Progenitor cell of endocrine pancreas (in vitro differentiated cells): ENCODE measurements at regions not wholly inside any gene's neighbourhood (a gene's known extent, or its start where the extent isn't known, plus 50 kb on each side); places are given as distances from the start of the nearest gene placed in this dataset.

ENCODE experiments used
- DNase-seq: peaks from one replicate; pipeline ENCODE4 v3.0.0; 2021; ENCODE audit warnings: low spot score; ENCODE audit not compliant: unreplicated experiment
- H3K27ac Mint-ChIP-seq: 2 replicates; pipeline ENCODE4 v1.8.0; 2021; ENCODE audit warnings: mild to moderate bottlenecking, moderate library complexity, mixed read lengths
- H3K27me3 Mint-ChIP-seq: 2 replicates; pipeline ENCODE4 v1.8.0; 2021; ENCODE audit warnings: mixed read lengths
- H3K36me3 Mint-ChIP-seq: 2 replicates; pipeline ENCODE4 v1.8.0; 2022; ENCODE audit warnings: mixed read lengths; ENCODE audit not compliant: insufficient read depth
- H3K4me1 Mint-ChIP-seq: 2 replicates; pipeline ENCODE4 v1.8.0; 2021; ENCODE audit warnings: low read depth, mixed read lengths
- H3K4me3 Mint-ChIP-seq: 2 replicates; pipeline ENCODE4 v1.8.0; 2021; ENCODE audit warnings: low read depth, mild to moderate bottlenecking, moderate library complexity, mixed read lengths
- H3K9me3 Mint-ChIP-seq: 2 replicates; pipeline ENCODE4 v1.8.0; 2021; ENCODE audit warnings: low read depth, mixed read lengths
- CTCF ChIP-seq: fragments of 200-600 bp; sonication (generic); IDR thresholded peaks from one replicate; pipeline ENCODE4 v1.5.0; 2021; ENCODE audit warnings: antibody characterized with exemption, mild to moderate bottlenecking; ENCODE audit not compliant: unreplicated experiment

GRCh38 chr10:121355161-121355560, 243.1 kb downstream of the FGFR2 start:
- no peak for DNase-seq
- Mint-ChIP-seq H3K27me3 (no peaks in the 10 kb centered on the region), H3K4me1 (peaks cover 19% of the 10 kb centered on the region), H3K36me3 (no peaks in the 10 kb centered on the region), H3K4me3 (no peak overlapping the region), H3K27ac (no peak overlapping the region), H3K9me3 (no peaks in the 10 kb centered on the region)
- no peak for TF ChIP-seq CTCF

GRCh38 chr10:121356183-121356582, 242.1 kb downstream of the FGFR2 start:
- no peak for DNase-seq
- Mint-ChIP-seq H3K9me3 (no peaks in the 10 kb centered on the region), H3K27me3 (no peaks in the 10 kb centered on the region), H3K36me3 (no peaks in the 10 kb centered on the region), H3K4me3 (no peak overlapping the region), H3K4me1 (peaks cover 19% of the 10 kb centered on the region), H3K27ac (no peak overlapping the region)
- TF ChIP-seq CTCF = no peak

- H3K27me3 Mint-ChIP-seq = no peaks in the 10 kb centered on the region
- peaks cover 14% of the 10 kb centered on the region for H3K4me1 Mint-ChIP-seq
- no peak overlapping the region for H3K27ac Mint-ChIP-seq
- H3K36me3 Mint-ChIP-seq = no peaks in the 10 kb centered on the region
- H3K4me3 Mint-ChIP-seq = no peak overlapping the region
- no peak for TF ChIP-seq CTCF
- no peaks in the 10 kb centered on the region for H3K9me3 Mint-ChIP-seq
- DNase-seq = no peak
These were observed 240.8 kb downstream of the FGFR2 start for GRCh38 chr10:121357401-121357800.

GRCh38 chr10:121362026-121362425, 236.2 kb downstream of the FGFR2 start:
- H3K27ac Mint-ChIP-seq = no peak overlapping the region
- no peak for TF ChIP-seq CTCF
- peaks cover 2% of the 10 kb centered on the region for H3K36me3 Mint-ChIP-seq
- H3K4me3 Mint-ChIP-seq = no peak overlapping the region
- H3K4me1 Mint-ChIP-seq = peaks cover 9% of the 10 kb centered on the region
- H3K27me3 Mint-ChIP-seq = no peaks in the 10 kb centered on the region
- no peak for DNase-seq
- H3K9me3 Mint-ChIP-seq = peaks cover 3% of the 10 kb centered on the region

GRCh38 chr10:121365566-121365965, 232.7 kb downstream of the FGFR2 start:
- no peak overlapping the region for H3K4me3 Mint-ChIP-seq
- no peak for TF ChIP-seq CTCF
- no peak for DNase-seq
- H3K36me3 Mint-ChIP-seq = peaks cover 2% of the 10 kb centered on the region
- H3K27me3 Mint-ChIP-seq = no peaks in the 10 kb centered on the region
- no peak overlapping the region for H3K27ac Mint-ChIP-seq
- H3K4me1 Mint-ChIP-seq = peaks cover 14% of the 10 kb centered on the region
- peaks cover 3% of the 10 kb centered on the region for H3K9me3 Mint-ChIP-seq
